ENCODE measurements at regions not wholly inside any gene's neighbourhood (a gene's known extent, or its start where the extent isn't known, plus 50 kb on each side); places are given as distances from the start of the nearest gene placed in this dataset.

GRCh38 chr13:33639626-33640080, 178.3 kb upstream of the RFC3 start:
- no peak for TF ChIP-seq CTCF (IDR thresholded peaks at IDR 0.05; ENCODE audit: insufficient read depth, low read depth, low read length)
- no peak for DNase-seq (ENCODE audit: low read depth)
- ChIA-PET POLR2A (no interaction called here), CTCF (no interaction called here)
- H3K4me3 ChIP-seq (ENCODE audit: low read depth, low read length), result no peak overlapping the region
- no peaks in the 10 kb centered on the region for H3K27me3 ChIP-seq (ENCODE audit: control insufficient read depth, insufficient read depth, low read length)
- H3K36me3 ChIP-seq (ENCODE audit: control insufficient read depth, insufficient read depth, low read length), result no peaks in the 10 kb centered on the region

- Histone ChIP-seq H3K27me3 (ENCODE audit: control insufficient read depth, insufficient read depth, low read length) (no peaks in the 10 kb centered on the region), H3K4me3 (ENCODE audit: low read depth, low read length) (no peak overlapping the region), H3K36me3 (ENCODE audit: control insufficient read depth, insufficient read depth, low read length) (no peaks in the 10 kb centered on the region)
- ChIA-PET POLR2A (no interaction called here), CTCF (interaction anchor here (0.8 kb wide), 1 partner anchor 1426 kb away, joined by 3 read pairs; no protein-coding TSS in a partner anchor)
- no peak for TF ChIP-seq CTCF (IDR thresholded peaks at IDR 0.05; ENCODE audit: insufficient read depth, low read depth, low read length)
- DNase-seq (ENCODE audit: low read depth), result no peak
Measured at GRCh38 chr13:33640832-33641231, 177.1 kb upstream of the RFC3 start.

- POLR2A ChIA-PET, result interaction anchor here (0.6 kb wide), 1 partner anchor 559 kb away, joined by 5 read pairs; no protein-coding TSS in a partner anchor
- no peak for TF ChIP-seq CTCF (IDR thresholded peaks at IDR 0.05; ENCODE audit: insufficient read depth, low read depth, low read length)
- DNase-seq (ENCODE audit: low read depth), result peak; percentile 69
- CTCF ChIA-PET, result interaction anchor here (0.6 to 1.2 kb wide), 5 partner anchors 8 to 1003 kb away, joined by 3 to 4 read pairs (median 3); no protein-coding TSS in a partner anchor
- H3K4me3 ChIP-seq (ENCODE audit: low read depth, low read length), result no peak overlapping the region
- no peaks in the 10 kb centered on the region for H3K27me3 ChIP-seq (ENCODE audit: control insufficient read depth, insufficient read depth, low read length)
- H3K36me3 ChIP-seq (ENCODE audit: control insufficient read depth, insufficient read depth, low read length), result no peaks in the 10 kb centered on the region
Measured at GRCh38 chr13:33642374-33643065, 175.4 kb upstream of the RFC3 start.

- H3K36me3 ChIP-seq (ENCODE audit: control insufficient read depth, insufficient read depth, low read length), result no peaks in the 10 kb centered on the region
- DNase-seq (ENCODE audit: low read depth), result no peak
- no peak for TF ChIP-seq CTCF (IDR thresholded peaks at IDR 0.05; ENCODE audit: insufficient read depth, low read depth, low read length)
- POLR2A ChIA-PET, result interaction anchor here (0.5 to 0.6 kb wide), 3 partner anchors 22 to 1606 kb away, joined by 3 to 6 read pairs (median 3); no protein-coding TSS in a partner anchor
- no peak overlapping the region for H3K4me3 ChIP-seq (ENCODE audit: low read depth, low read length)
- CTCF ChIA-PET, result no interaction called here
- no peaks in the 10 kb centered on the region for H3K27me3 ChIP-seq (ENCODE audit: control insufficient read depth, insufficient read depth, low read length)
Measured at GRCh38 chr13:33644581-33645543, 173.1 kb upstream of the RFC3 start.

All from BJ (cell line).